Esophagus squamous epithelium (tissue), 4 donors: ENCODE measurements at regions not wholly inside any gene's neighbourhood (a gene's known extent, or its start where the extent isn't known, plus 50 kb on each side); places are given as distances from the start of the nearest gene placed in this dataset.

ENCODE experiments used
- POLR2A ChIP-seq, 4 donors: fragments of 450-650 bp; IDR thresholded peaks; one replicate each; pipeline ENCODE4 v1.6.1; 2017; ENCODE audit warnings: antibody characterized with exemption in 4 of 4, mild to moderate bottlenecking in 4 of 4, moderate library complexity in 3 of 4
- TF ChIP-seq, protein P1 (sequence below), 6 experiments: fragments of 450-650 bp in 4 of 6; fragments of 200-600 bp in 2 of 6; sonication (generic) in 2 of 6; IDR thresholded peaks; one replicate each; pipeline ENCODE4 v1.5.1; 2016 to 2019; ENCODE audit warnings: antibody characterized with exemption in 6 of 6, mild to moderate bottlenecking in 4 of 6, moderate library complexity in 4 of 6

DNA sequence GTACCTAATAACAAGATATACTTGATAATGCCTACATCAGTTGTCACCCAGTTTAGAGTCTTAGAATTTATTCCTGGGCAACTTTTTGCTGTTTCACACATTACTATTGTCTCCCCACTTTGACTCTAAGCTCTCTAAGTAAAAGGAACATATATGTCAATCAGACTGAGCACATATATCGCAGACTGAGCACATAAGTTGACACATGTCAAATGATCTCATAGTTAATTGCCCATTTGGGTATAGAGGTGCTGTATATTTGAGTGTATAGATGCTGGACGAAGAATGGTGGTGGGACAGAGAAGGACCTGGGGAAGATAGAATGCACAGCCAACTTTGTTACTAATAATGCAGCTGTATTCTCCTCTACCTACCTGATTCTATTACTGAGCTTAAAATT lies 746.0 kb upstream of the CDH2 start:
- TF ChIP-seq, protein P1, sequence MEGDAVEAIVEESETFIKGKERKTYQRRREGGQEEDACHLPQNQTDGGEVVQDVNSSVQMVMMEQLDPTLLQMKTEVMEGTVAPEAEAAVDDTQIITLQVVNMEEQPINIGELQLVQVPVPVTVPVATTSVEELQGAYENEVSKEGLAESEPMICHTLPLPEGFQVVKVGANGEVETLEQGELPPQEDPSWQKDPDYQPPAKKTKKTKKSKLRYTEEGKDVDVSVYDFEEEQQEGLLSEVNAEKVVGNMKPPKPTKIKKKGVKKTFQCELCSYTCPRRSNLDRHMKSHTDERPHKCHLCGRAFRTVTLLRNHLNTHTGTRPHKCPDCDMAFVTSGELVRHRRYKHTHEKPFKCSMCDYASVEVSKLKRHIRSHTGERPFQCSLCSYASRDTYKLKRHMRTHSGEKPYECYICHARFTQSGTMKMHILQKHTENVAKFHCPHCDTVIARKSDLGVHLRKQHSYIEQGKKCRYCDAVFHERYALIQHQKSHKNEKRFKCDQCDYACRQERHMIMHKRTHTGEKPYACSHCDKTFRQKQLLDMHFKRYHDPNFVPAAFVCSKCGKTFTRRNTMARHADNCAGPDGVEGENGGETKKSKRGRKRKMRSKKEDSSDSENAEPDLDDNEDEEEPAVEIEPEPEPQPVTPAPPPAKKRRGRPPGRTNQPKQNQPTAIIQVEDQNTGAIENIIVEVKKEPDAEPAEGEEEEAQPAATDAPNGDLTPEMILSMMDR (IDR thresholded peaks at IDR 0.05): no peak
- TF ChIP-seq POLR2A (IDR thresholded peaks at IDR 0.05): no peak
